Astrocyte (in vitro differentiated cells and primary cell): ENCODE measurements at regions not wholly inside any gene's neighbourhood (a gene's known extent, or its start where the extent isn't known, plus 50 kb on each side); places are given as distances from the start of the nearest gene placed in this dataset.
"Not testable (repeated sequence)": the region's sequence is repeated elsewhere in the genome, so short reads cannot be mapped to it uniquely, and the experiment has no call there.

Experiments
- DNase-seq: peaks from one replicate; pipeline ENCODE4 v3.0.0-alpha.2; 2010; ENCODE audit warnings: low read depth
- FAIRE-seq: peaks from 2 replicates; lab custom pipeline; 2011; peaks lifted over from hg19 to GRCh38; lab: Jason Lieb, UNC
- H2AFZ ChIP-seq: 2 replicates; pipeline ENCODE4 v1.6.0; 2012; ENCODE audit warnings: low read depth, low read length, inconsistent platforms
- H3K27ac ChIP-seq: 2 replicates; pipeline ENCODE4 v1.5.1; 2011; ENCODE audit warnings: low read depth, low read length, inconsistent platforms
- H3K27me3 ChIP-seq: 2 replicates; pipeline ENCODE4 v1.6.0; 2011; ENCODE audit warnings: low read length, inconsistent platforms; ENCODE audit not compliant: insufficient read depth
- H3K36me3 ChIP-seq: 2 replicates; pipeline ENCODE4 v1.5.1; 2011; ENCODE audit warnings: low read length, inconsistent platforms; ENCODE audit not compliant: insufficient read depth
- H3K4me1 ChIP-seq: 2 replicates; pipeline ENCODE4 v1.5.1; 2011; ENCODE audit warnings: low read length, inconsistent platforms; ENCODE audit not compliant: insufficient read depth
- H3K4me2 ChIP-seq: 2 replicates; pipeline ENCODE4 v1.6.0; 2012; ENCODE audit warnings: low read length, inconsistent platforms
- H3K4me3 ChIP-seq: 2 replicates; pipeline ENCODE4 v1.5.1; 2011; ENCODE audit warnings: low read depth, mild to moderate bottlenecking, low read length, inconsistent platforms; ENCODE audit not compliant: insufficient read depth
- H3K79me2 ChIP-seq: 2 replicates; pipeline ENCODE4 v1.6.0; 2012; ENCODE audit warnings: mild to moderate bottlenecking, low read length, inconsistent platforms; ENCODE audit not compliant: insufficient read depth
- H3K9ac ChIP-seq: 2 replicates; pipeline ENCODE4 v1.6.0; 2012; ENCODE audit warnings: mild to moderate bottlenecking, low read length, inconsistent platforms
- H3K9me3 ChIP-seq: 2 replicates; pipeline ENCODE4 v1.5.1; 2012; ENCODE audit warnings: low read depth, mild to moderate bottlenecking, low read length, inconsistent platforms; ENCODE audit not compliant: insufficient read depth
- H4K20me1 ChIP-seq: 2 replicates; pipeline ENCODE4 v1.6.0; 2012; ENCODE audit warnings: low read length, inconsistent platforms; ENCODE audit not compliant: insufficient read depth
- H3K27ac Mint-ChIP-seq: one replicate; pipeline ENCODE4 v1.8.0; 2021; ENCODE audit warnings: mild to moderate bottlenecking, mixed read lengths; ENCODE audit not compliant: unreplicated experiment
- H3K27me3 Mint-ChIP-seq: one replicate; pipeline ENCODE4 v1.8.0; 2021; ENCODE audit warnings: low read depth, mixed read lengths; ENCODE audit not compliant: unreplicated experiment
- H3K36me3 Mint-ChIP-seq: one replicate; pipeline ENCODE4 v1.8.0; 2021; ENCODE audit warnings: low read depth, mixed read lengths; ENCODE audit not compliant: unreplicated experiment
- H3K4me1 Mint-ChIP-seq: one replicate; pipeline ENCODE4 v1.8.0; 2021; ENCODE audit warnings: low read depth, mixed read lengths; ENCODE audit not compliant: unreplicated experiment
- H3K4me3 Mint-ChIP-seq: one replicate; pipeline ENCODE4 v1.8.0; 2021; ENCODE audit warnings: mild to moderate bottlenecking, moderate library complexity, mixed read lengths; ENCODE audit not compliant: unreplicated experiment
- H3K9me3 Mint-ChIP-seq: one replicate; pipeline ENCODE4 v1.8.0; 2021; ENCODE audit warnings: mild to moderate bottlenecking, mixed read lengths; ENCODE audit not compliant: unreplicated experiment
- EZH2 ChIP-seq: IDR thresholded peaks from 2 replicates; pipeline ENCODE4 v1.6.1; 2012; ENCODE audit warnings: mild to moderate bottlenecking, low read length, inconsistent platforms; ENCODE audit not compliant: insufficient read depth
- TF ChIP-seq, protein P1 (sequence below): IDR thresholded peaks from 2 replicates; pipeline ENCODE4 v1.5.1; 2011; ENCODE audit warnings: low read depth, mild to moderate bottlenecking, inconsistent platforms, low read length, moderate library complexity; ENCODE audit not compliant: insufficient read depth

GRCh38 chr10:100637785-100638184 lies 102.0 kb downstream of the HIF1AN start:
- H3K36me3 ChIP-seq, result no peaks in the 10 kb centered on the region
- H4K20me1 ChIP-seq, result no peaks in the 10 kb centered on the region
- no peaks in the 10 kb centered on the region for H3K36me3 Mint-ChIP-seq
- no peak for TF ChIP-seq EZH2
- TF ChIP-seq, protein P1, sequence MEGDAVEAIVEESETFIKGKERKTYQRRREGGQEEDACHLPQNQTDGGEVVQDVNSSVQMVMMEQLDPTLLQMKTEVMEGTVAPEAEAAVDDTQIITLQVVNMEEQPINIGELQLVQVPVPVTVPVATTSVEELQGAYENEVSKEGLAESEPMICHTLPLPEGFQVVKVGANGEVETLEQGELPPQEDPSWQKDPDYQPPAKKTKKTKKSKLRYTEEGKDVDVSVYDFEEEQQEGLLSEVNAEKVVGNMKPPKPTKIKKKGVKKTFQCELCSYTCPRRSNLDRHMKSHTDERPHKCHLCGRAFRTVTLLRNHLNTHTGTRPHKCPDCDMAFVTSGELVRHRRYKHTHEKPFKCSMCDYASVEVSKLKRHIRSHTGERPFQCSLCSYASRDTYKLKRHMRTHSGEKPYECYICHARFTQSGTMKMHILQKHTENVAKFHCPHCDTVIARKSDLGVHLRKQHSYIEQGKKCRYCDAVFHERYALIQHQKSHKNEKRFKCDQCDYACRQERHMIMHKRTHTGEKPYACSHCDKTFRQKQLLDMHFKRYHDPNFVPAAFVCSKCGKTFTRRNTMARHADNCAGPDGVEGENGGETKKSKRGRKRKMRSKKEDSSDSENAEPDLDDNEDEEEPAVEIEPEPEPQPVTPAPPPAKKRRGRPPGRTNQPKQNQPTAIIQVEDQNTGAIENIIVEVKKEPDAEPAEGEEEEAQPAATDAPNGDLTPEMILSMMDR, result peak; percentile 13
- no peak overlapping the region for H3K4me3 ChIP-seq
- H3K9me3 ChIP-seq, result no peaks in the 10 kb centered on the region
- H3K4me1 Mint-ChIP-seq, result peaks cover 7% of the 10 kb centered on the region
- peaks cover 63% of the 10 kb centered on the region for H3K27me3 Mint-ChIP-seq
- peaks cover 33% of the 10 kb centered on the region for H3K27me3 ChIP-seq
- DNase-seq (no peak), FAIRE-seq (no peak)
- no peak overlapping the region for H3K4me2 ChIP-seq
- H3K9me3 Mint-ChIP-seq, result no peaks in the 10 kb centered on the region
- H3K9ac ChIP-seq, result no peak overlapping the region
- H3K4me1 ChIP-seq, result no peaks in the 10 kb centered on the region
- no peaks in the 10 kb centered on the region for H3K79me2 ChIP-seq
- H3K27ac ChIP-seq, result no peak overlapping the region
- H3K27ac Mint-ChIP-seq, result no peak overlapping the region
- H3K4me3 Mint-ChIP-seq, result no peak overlapping the region
- no peak overlapping the region for H2AFZ ChIP-seq

DNA sequence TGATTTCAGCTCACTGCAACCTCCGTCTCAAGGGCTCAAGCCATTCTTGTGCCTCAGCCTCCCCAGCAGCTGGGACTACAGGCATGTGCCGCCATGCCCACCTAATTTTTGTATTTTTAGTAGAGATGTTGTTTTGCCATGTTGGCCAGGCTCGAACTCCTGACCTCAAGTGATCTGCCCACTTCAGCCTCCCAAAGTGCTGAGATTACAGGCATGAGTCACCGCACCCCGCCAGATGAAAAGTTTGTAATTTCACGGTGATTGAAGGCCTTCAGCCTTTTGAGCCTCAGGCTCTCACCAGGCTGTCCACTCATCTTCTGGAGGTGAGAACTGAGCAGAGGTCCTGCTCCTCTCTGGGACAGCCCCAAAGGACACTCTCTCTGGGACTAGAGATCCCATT lies 103.2 kb downstream of the HIF1AN start:
- H3K27ac Mint-ChIP-seq, H3K9me3 Mint-ChIP-seq, H3K4me1 Mint-ChIP-seq, H3K4me3 ChIP-seq, H3K9me3 ChIP-seq, H3K27ac ChIP-seq, H3K79me2 ChIP-seq, DNase-seq, H2AFZ ChIP-seq, H4K20me1 ChIP-seq, H3K4me2 ChIP-seq, H3K4me1 ChIP-seq, H3K36me3 Mint-ChIP-seq, H3K36me3 ChIP-seq, H3K4me3 Mint-ChIP-seq, FAIRE-seq, H3K9ac ChIP-seq: not testable (repeated sequence)
- H3K27me3 ChIP-seq, result peaks cover 33% of the 10 kb centered on the region
- peaks cover 62% of the 10 kb centered on the region for H3K27me3 Mint-ChIP-seq

DNA sequence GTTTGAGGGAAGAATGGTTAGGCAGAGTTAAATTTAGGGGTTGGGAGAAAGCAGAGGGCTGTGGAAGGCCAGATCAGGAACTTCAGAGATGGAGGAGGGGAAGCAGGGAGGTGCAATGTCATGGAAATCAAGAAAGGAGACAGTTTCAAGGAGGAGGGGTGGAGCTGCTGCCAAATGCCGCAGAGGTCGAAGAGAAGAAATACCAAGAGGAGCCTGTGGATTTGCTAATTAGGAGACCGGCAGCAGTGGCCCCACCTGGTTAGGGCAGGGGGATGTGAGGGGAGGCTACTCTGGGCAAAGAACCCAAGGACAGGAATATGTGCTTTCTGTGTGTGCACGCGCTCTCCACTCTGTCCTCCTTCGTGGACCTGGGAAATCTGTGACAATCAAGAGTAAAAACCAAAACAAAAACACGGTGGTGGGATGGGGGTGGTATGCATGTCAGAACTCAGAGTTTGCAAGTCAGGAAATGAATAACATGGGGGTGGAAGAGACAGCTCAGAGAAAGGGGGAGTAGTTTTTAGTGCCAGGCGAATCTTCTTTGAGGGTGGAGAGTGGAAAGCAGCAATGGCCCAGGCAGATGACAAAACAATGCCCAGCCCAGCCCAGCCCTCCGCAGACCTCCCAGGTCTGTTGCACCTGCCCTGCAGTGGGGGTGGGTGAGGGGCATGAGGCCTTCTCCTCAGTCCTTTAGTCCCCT lies 102.9 kb upstream of the PAX2 start:
- Histone ChIP-seq H3K9me3 (no peaks in the 10 kb centered on the region), H3K36me3 (no peaks in the 10 kb centered on the region), H3K4me1 (no peaks in the 10 kb centered on the region), H3K79me2 (no peaks in the 10 kb centered on the region), H4K20me1 (no peaks in the 10 kb centered on the region), H3K9ac (no peak overlapping the region), H3K27me3 (peaks cover 46% of the 10 kb centered on the region), H2AFZ (no peak overlapping the region), H3K27ac (no peak overlapping the region), H3K4me2 (no peak overlapping the region), H3K4me3 (no peak overlapping the region)
- Mint-ChIP-seq H3K9me3 (no peaks in the 10 kb centered on the region), H3K27ac (no peak overlapping the region), H3K4me3 (no peak overlapping the region), H3K36me3 (no peaks in the 10 kb centered on the region), H3K4me1 (peaks cover 5% of the 10 kb centered on the region), H3K27me3 (peaks cover 66% of the 10 kb centered on the region)
- FAIRE-seq (no peak), DNase-seq (no peak)
- TF ChIP-seq, protein P1, result no peak
- TF ChIP-seq EZH2, result no peak
